HepG2 (cell line): ENCODE measurements at regions not wholly inside any gene's neighbourhood (a gene's known extent, or its start where the extent isn't known, plus 50 kb on each side); places are given as distances from the start of the nearest gene placed in this dataset.

Source experiments
- PAWR ChIP-seq: sonication (generic); formaldehyde crosslinking; IDR thresholded peaks from 2 replicates; pipeline ENCODE4 v1.4.0; 2020; ENCODE audit warnings: missing genetic modification reagents, mild to moderate bottlenecking, borderline replicate concordance
- SOX5 ChIP-seq: IDR thresholded peaks from 2 replicates; pipeline ENCODE4 v1.6.1; 2016; ENCODE audit warnings: borderline replicate concordance
- TF ChIP-seq, protein P1 (sequence below): sonication (generic); formaldehyde crosslinking; IDR thresholded peaks from 2 replicates; pipeline ENCODE4 v1.5.0; 2020; ENCODE audit warnings: missing genetic modification reagents
- TF ChIP-seq, protein P2 (sequence below): sonication (generic); formaldehyde crosslinking; IDR thresholded peaks from 2 replicates; pipeline ENCODE4 v1.5.1; 2020; ENCODE audit warnings: mild to moderate bottlenecking, missing genetic modification reagents, moderate library complexity
- TF ChIP-seq, protein P3 (sequence below): sonication (generic); formaldehyde crosslinking; IDR thresholded peaks from 2 replicates; pipeline ENCODE4 v1.5.0; 2020; ENCODE audit warnings: missing genetic modification reagents, mild to moderate bottlenecking, borderline replicate concordance
- TF ChIP-seq, protein P4 (sequence below): sonication (generic); formaldehyde crosslinking; IDR thresholded peaks from 2 replicates; pipeline ENCODE4 v1.8.0; 2022; ENCODE audit warnings: low read depth, missing genetic modification reagents
- TF ChIP-seq, protein P5 (sequence below): sonication (generic); formaldehyde crosslinking; IDR thresholded peaks from 2 replicates; pipeline ENCODE4 v1.9.0; 2021; ENCODE audit warnings: missing genetic modification reagents, borderline replicate concordance
- TF ChIP-seq, protein P6 (sequence below): sonication (generic); formaldehyde crosslinking; IDR thresholded peaks from 2 replicates; pipeline ENCODE4 v1.5.0; 2020; ENCODE audit warnings: mild to moderate bottlenecking, missing genetic modification reagents, borderline replicate concordance

DNA sequence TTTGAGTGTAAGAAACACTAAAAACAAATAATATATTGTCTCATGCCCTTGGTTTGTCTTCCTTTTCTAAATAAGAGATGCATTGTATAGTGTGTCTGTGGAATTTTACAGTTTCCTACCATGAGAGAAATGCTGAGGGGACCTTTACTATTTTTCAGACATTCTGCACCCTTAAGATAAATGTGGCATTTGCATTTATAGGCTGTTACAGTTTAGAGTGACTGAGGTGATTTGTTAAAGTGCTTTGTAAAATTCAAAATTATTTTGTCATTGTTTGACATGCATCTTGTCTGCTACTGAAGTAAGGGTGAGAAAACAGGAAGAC lies 78.9 kb upstream of the ZSWIM2 start (continued):
- TF ChIP-seq, protein P1, sequence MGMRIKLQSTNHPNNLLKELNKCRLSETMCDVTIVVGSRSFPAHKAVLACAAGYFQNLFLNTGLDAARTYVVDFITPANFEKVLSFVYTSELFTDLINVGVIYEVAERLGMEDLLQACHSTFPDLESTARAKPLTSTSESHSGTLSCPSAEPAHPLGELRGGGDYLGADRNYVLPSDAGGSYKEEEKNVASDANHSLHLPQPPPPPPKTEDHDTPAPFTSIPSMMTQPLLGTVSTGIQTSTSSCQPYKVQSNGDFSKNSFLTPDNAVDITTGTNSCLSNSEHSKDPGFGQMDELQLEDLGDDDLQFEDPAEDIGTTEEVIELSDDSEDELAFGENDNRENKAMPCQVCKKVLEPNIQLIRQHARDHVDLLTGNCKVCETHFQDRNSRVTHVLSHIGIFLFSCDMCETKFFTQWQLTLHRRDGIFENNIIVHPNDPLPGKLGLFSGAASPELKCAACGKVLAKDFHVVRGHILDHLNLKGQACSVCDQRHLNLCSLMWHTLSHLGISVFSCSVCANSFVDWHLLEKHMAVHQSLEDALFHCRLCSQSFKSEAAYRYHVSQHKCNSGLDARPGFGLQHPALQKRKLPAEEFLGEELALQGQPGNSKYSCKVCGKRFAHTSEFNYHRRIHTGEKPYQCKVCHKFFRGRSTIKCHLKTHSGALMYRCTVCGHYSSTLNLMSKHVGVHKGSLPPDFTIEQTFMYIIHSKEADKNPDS: no peak
- TF ChIP-seq, protein P2, sequence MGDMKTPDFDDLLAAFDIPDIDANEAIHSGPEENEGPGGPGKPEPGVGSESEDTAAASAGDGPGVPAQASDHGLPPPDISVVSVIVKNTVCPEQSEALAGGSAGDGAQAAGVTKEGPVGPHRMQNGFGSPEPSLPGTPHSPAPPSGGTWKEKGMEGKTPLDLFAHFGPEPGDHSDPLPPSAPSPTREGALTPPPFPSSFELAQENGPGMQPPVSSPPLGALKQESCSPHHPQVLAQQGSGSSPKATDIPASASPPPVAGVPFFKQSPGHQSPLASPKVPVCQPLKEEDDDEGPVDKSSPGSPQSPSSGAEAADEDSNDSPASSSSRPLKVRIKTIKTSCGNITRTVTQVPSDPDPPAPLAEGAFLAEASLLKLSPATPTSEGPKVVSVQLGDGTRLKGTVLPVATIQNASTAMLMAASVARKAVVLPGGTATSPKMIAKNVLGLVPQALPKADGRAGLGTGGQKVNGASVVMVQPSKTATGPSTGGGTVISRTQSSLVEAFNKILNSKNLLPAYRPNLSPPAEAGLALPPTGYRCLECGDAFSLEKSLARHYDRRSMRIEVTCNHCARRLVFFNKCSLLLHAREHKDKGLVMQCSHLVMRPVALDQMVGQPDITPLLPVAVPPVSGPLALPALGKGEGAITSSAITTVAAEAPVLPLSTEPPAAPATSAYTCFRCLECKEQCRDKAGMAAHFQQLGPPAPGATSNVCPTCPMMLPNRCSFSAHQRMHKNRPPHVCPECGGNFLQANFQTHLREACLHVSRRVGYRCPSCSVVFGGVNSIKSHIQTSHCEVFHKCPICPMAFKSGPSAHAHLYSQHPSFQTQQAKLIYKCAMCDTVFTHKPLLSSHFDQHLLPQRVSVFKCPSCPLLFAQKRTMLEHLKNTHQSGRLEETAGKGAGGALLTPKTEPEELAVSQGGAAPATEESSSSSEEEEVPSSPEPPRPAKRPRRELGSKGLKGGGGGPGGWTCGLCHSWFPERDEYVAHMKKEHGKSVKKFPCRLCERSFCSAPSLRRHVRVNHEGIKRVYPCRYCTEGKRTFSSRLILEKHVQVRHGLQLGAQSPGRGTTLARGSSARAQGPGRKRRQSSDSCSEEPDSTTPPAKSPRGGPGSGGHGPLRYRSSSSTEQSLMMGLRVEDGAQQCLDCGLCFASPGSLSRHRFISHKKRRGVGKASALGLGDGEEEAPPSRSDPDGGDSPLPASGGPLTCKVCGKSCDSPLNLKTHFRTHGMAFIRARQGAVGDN: no peak
- TF ChIP-seq SOX5 (CRISPR knock-in tag) (no peak), PAWR (CRISPR knock-in tag) (no peak)
- TF ChIP-seq, protein P3, sequence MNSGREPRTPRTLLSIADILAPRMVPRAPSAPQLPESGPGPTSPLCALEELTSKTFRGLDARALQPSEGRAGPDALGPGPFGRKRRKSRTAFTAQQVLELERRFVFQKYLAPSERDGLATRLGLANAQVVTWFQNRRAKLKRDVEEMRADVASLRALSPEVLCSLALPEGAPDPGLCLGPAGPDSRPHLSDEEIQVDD (CRISPR knock-in tag): no peak
- TF ChIP-seq, protein P4, sequence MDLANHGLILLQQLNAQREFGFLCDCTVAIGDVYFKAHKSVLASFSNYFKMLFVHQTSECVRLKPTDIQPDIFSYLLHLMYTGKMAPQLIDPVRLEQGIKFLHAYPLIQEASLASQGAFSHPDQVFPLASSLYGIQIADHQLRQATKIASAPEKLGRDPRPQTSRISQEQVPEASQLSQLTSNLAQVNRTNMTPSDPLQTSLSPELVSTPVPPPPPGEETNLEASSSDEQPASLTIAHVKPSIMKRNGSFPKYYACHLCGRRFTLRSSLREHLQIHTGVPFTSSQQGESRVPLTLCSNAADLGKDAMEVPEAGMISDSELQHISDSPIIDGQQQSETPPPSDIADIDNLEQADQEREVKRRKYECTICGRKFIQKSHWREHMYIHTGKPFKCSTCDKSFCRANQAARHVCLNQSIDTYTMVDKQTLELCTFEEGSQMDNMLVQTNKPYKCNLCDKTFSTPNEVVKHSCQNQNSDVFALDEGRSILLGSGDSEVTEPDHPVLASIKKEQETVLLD (CRISPR knock-in tag): no peak
- TF ChIP-seq, protein P5, sequence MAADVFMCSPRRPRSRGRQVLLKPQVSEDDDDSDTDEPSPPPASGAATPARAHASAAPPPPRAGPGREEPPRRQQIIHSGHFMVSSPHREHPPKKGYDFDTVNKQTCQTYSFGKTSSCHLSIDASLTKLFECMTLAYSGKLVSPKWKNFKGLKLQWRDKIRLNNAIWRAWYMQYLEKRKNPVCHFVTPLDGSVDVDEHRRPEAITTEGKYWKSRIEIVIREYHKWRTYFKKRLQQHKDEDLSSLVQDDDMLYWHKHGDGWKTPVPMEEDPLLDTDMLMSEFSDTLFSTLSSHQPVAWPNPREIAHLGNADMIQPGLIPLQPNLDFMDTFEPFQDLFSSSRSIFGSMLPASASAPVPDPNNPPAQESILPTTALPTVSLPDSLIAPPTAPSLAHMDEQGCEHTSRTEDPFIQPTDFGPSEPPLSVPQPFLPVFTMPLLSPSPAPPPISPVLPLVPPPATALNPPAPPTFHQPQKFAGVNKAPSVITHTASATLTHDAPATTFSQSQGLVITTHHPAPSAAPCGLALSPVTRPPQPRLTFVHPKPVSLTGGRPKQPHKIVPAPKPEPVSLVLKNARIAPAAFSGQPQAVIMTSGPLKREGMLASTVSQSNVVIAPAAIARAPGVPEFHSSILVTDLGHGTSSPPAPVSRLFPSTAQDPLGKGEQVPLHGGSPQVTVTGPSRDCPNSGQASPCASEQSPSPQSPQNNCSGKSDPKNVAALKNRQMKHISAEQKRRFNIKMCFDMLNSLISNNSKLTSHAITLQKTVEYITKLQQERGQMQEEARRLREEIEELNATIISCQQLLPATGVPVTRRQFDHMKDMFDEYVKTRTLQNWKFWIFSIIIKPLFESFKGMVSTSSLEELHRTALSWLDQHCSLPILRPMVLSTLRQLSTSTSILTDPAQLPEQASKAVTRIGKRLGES (CRISPR knock-in tag): no peak
- TF ChIP-seq, protein P6, sequence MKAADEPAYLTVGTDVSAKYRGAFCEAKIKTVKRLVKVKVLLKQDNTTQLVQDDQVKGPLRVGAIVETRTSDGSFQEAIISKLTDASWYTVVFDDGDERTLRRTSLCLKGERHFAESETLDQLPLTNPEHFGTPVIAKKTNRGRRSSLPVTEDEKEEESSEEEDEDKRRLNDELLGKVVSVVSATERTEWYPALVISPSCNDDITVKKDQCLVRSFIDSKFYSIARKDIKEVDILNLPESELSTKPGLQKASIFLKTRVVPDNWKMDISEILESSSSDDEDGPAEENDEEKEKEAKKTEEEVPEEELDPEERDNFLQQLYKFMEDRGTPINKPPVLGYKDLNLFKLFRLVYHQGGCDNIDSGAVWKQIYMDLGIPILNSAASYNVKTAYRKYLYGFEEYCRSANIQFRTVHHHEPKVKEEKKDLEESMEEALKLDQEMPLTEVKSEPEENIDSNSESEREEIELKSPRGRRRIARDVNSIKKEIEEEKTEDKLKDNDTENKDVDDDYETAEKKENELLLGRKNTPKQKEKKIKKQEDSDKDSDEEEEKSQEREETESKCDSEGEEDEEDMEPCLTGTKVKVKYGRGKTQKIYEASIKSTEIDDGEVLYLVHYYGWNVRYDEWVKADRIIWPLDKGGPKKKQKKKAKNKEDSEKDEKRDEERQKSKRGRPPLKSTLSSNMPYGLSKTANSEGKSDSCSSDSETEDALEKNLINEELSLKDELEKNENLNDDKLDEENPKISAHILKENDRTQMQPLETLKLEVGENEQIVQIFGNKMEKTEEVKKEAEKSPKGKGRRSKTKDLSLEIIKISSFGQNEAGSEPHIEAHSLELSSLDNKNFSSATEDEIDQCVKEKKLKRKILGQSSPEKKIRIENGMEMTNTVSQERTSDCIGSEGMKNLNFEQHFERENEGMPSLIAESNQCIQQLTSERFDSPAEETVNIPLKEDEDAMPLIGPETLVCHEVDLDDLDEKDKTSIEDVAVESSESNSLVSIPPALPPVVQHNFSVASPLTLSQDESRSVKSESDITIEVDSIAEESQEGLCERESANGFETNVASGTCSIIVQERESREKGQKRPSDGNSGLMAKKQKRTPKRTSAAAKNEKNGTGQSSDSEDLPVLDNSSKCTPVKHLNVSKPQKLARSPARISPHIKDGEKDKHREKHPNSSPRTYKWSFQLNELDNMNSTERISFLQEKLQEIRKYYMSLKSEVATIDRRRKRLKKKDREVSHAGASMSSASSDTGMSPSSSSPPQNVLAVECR (CRISPR knock-in tag): no peak
